Breast epithelium (tissue), 3 donors: ENCODE measurements at regions not wholly inside any gene's neighbourhood (a gene's known extent, or its start where the extent isn't known, plus 50 kb on each side); places are given as distances from the start of the nearest gene placed in this dataset.

ENCODE experiments used
- POLR2A ChIP-seq: fragments of 450-650 bp; IDR thresholded peaks from one replicate; pipeline ENCODE4 v1.6.1; 2016; ENCODE audit warnings: antibody characterized with exemption, mild to moderate bottlenecking, moderate library complexity
- POLR2AphosphoS5 ChIP-seq, 3 donors: sonication (generic); formaldehyde crosslinking; IDR thresholded peaks; one replicate each; pipeline ENCODE4 v1.6.1; 2017; ENCODE audit warnings: antibody characterized with exemption in 3 of 3
- TF ChIP-seq, protein P1 (sequence below), 3 donors: fragments of 450-650 bp; IDR thresholded peaks; one replicate each; pipeline ENCODE4 v1.5.1; 2016 to 2017; ENCODE audit warnings: antibody characterized with exemption in 3 of 3, mild to moderate bottlenecking in 3 of 3, moderate library complexity in 3 of 3

DNA sequence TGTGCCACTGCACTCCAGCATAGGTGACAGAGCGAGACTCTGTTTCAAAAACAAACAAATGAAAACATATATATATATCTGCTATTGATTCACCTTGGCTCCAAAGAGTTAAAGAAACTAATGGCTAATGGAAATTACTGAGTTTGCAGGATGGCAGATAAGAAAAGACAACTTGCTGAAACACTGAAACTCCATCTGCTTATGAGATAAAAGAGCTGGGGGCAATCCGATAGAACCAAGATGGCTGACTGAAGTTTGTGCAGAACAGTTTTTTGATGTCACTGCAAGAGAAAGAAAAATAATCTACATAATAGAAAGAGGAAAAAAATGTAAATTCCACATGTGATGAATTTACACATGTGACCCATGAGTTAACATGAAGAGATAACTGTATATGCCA lies 88.2 kb downstream of the LRATD1 start:
- TF ChIP-seq, protein P1, sequence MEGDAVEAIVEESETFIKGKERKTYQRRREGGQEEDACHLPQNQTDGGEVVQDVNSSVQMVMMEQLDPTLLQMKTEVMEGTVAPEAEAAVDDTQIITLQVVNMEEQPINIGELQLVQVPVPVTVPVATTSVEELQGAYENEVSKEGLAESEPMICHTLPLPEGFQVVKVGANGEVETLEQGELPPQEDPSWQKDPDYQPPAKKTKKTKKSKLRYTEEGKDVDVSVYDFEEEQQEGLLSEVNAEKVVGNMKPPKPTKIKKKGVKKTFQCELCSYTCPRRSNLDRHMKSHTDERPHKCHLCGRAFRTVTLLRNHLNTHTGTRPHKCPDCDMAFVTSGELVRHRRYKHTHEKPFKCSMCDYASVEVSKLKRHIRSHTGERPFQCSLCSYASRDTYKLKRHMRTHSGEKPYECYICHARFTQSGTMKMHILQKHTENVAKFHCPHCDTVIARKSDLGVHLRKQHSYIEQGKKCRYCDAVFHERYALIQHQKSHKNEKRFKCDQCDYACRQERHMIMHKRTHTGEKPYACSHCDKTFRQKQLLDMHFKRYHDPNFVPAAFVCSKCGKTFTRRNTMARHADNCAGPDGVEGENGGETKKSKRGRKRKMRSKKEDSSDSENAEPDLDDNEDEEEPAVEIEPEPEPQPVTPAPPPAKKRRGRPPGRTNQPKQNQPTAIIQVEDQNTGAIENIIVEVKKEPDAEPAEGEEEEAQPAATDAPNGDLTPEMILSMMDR (IDR thresholded peaks at IDR 0.05) = no peak
- no peak for TF ChIP-seq POLR2A
- no peak for TF ChIP-seq POLR2AphosphoS5 (IDR thresholded peaks at IDR 0.05)
